ENCODE measurements at regions not wholly inside any gene's neighbourhood (a gene's known extent, or its start where the extent isn't known, plus 50 kb on each side); places are given as distances from the start of the nearest gene placed in this dataset.
"Not testable (repeated sequence)": the region's sequence is repeated elsewhere in the genome, so short reads cannot be mapped to it uniquely, and the experiment has no call there.

- DNase-seq, result no peak
Measured at GRCh38 chr4:117691572-117692351, 342.5 kb upstream of the NDST3 start.

- no peak for DNase-seq
Measured at GRCh38 chr4:117692538-117692937, 341.7 kb upstream of the NDST3 start.

- DNase-seq, result no peak
Measured at GRCh38 chr4:117699595-117699994, 334.7 kb upstream of the NDST3 start.

- no peak for DNase-seq
Measured at GRCh38 chr4:117700111-117700892, 334.0 kb upstream of the NDST3 start.

- no peak for DNase-seq
Measured at GRCh38 chr4:117702353-117702752, 331.9 kb upstream of the NDST3 start.

- no peak for DNase-seq
Measured at GRCh38 chr4:117704721-117705120, 329.6 kb upstream of the NDST3 start.

GRCh38 chr4:117740736-117741135 is 293.6 kb upstream of the NDST3 start:
- no peak for DNase-seq

GRCh38 chr4:117745379-117745778 is 288.9 kb upstream of the NDST3 start:
- DNase-seq, result not testable (repeated sequence)

GRCh38 chr4:117755438-117755837 is 278.8 kb upstream of the NDST3 start:
- no peak for DNase-seq

- DNase-seq, result no peak
Measured at GRCh38 chr4:117768610-117769009, 265.7 kb upstream of the NDST3 start.

- no peak for DNase-seq
Measured at GRCh38 chr4:117770269-117771102, 263.8 kb upstream of the NDST3 start.

GRCh38 chr4:117771647-117772337 is 262.5 kb upstream of the NDST3 start:
- DNase-seq, result no peak

GRCh38 chr4:117773064-117773936 is 261.0 kb upstream of the NDST3 start:
- peak; percentile 0 for DNase-seq

- no peak for DNase-seq
Measured at GRCh38 chr4:117777721-117778120, 256.6 kb upstream of the NDST3 start.

- no peak for DNase-seq
Measured at GRCh38 chr4:117783716-117784115, 250.6 kb upstream of the NDST3 start.

- no peak for DNase-seq
Measured at GRCh38 chr4:117784266-117784665, 250.0 kb upstream of the NDST3 start.

- no peak for DNase-seq
Measured at GRCh38 chr4:117786566-117786965, 247.7 kb upstream of the NDST3 start.

GRCh38 chr4:117793845-117794480 is 240.3 kb upstream of the NDST3 start:
- DNase-seq, result no peak

GRCh38 chr4:117796677-117797076 is 237.6 kb upstream of the NDST3 start:
- DNase-seq, result no peak

GRCh38 chr4:117800636-117801035 is 233.7 kb upstream of the NDST3 start:
- no peak for DNase-seq

GRCh38 chr4:117801756-117802155 is 232.5 kb upstream of the NDST3 start:
- no peak for DNase-seq
